GM10266 (cell line): ENCODE measurements at regions not wholly inside any gene's neighbourhood (a gene's known extent, or its start where the extent isn't known, plus 50 kb on each side); places are given as distances from the start of the nearest gene placed in this dataset.

Experiments used
- DNase-seq: peaks from one replicate; pipeline ENCODE4 v3.0.0; 2012; ENCODE audit errors: extremely low spot score
- TF ChIP-seq, protein P1 (sequence below): IDR thresholded peaks from 2 replicates; pipeline ENCODE4 v1.5.1; 2012; ENCODE audit warnings: mild to moderate bottlenecking, low read depth; ENCODE audit not compliant: control insufficient read depth, insufficient read depth; ENCODE audit errors: missing control alignments

DNA sequence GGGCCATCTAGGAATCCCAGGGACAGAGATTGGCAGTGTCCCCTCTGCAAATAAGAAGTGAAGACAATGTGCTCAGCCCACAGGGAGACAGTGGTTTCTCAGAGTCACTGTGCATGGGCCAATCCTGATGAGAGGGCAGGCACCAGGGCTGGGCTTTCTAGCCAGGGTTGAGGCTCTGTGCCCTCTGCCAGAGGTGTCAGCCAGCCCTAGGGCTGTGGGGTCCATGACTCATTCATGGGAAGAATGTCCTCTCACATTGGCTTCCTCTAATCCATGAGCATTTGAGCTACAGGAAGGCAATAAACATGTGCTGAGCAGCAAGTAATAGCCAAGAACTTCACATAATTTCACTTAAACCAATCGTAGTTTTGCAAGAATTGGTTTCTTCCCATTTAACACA is 482.0 kb upstream of the MGMT start:
- DNase-seq = no peak
- TF ChIP-seq, protein P1, sequence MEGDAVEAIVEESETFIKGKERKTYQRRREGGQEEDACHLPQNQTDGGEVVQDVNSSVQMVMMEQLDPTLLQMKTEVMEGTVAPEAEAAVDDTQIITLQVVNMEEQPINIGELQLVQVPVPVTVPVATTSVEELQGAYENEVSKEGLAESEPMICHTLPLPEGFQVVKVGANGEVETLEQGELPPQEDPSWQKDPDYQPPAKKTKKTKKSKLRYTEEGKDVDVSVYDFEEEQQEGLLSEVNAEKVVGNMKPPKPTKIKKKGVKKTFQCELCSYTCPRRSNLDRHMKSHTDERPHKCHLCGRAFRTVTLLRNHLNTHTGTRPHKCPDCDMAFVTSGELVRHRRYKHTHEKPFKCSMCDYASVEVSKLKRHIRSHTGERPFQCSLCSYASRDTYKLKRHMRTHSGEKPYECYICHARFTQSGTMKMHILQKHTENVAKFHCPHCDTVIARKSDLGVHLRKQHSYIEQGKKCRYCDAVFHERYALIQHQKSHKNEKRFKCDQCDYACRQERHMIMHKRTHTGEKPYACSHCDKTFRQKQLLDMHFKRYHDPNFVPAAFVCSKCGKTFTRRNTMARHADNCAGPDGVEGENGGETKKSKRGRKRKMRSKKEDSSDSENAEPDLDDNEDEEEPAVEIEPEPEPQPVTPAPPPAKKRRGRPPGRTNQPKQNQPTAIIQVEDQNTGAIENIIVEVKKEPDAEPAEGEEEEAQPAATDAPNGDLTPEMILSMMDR = no peak

- DNase-seq = no peak
- TF ChIP-seq, protein P1 = no peak
Measured at GRCh38 chr10:128990986-128991385, 476.1 kb upstream of the MGMT start.

DNA sequence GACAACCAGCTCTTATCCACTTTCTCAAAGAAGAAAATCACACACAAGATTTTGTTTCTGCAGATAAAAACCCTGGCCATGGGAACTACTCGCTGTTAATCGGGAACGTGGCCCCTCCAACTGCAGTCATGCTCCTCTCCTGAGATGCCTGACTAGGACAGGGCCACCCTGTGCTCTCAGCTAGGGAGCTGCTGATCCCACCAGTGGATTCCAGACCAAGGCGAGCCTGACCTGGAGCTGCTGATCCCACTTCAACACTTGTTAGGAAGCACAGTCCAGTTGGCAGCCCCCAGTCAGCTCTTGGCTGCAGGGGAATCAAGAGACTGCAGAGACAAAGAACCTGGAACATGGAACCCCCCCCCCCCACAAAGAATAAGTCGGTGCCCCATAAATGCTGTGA is 474.3 kb upstream of the MGMT start:
- DNase-seq = no peak
- TF ChIP-seq, protein P1 = no peak

- TF ChIP-seq, protein P1 = no peak
Measured at GRCh38 chr10:128993443-128993842, 473.6 kb upstream of the MGMT start.

DNA sequence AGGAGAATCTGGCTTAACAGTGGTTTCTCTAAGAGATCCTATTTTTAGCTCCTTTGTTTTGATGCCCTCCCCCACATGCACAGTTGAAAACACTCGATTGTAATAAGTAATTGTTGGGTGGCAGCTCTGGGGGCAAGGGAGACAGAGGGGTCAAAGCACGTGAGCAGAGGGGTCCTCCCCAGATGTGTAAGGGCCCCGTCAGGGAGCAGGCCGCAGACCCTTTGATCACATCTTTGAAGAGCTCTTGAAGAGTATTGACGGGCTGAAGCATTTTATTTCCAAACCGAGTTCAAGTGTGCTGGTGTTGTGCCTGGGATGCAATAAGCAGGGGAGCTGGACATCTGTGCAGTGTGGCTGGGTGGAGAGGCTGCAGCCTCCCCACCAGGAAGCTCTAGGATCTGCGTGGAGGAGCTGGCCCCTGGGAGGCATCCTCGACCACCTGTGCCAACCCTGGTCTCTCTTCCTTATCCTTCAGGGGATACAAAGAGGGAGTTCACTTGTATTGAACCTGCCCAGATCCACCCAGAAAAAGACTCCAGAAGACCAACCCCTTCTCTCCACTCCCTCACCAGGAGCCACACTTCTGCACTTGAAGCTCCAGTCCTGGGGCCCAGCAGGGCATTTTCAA is 473.0 kb upstream of the MGMT start:
- no peak for DNase-seq
- TF ChIP-seq, protein P1 = no peak

More at GRCh38 chr10:128993443-128993842, 473.6 kb upstream of the MGMT start:
- DNase-seq = no peak

GRCh38 chr10:128994598-128995143 is 472.4 kb upstream of the MGMT start:
- TF ChIP-seq, protein P1 = no peak
- DNase-seq = no peak

DNA sequence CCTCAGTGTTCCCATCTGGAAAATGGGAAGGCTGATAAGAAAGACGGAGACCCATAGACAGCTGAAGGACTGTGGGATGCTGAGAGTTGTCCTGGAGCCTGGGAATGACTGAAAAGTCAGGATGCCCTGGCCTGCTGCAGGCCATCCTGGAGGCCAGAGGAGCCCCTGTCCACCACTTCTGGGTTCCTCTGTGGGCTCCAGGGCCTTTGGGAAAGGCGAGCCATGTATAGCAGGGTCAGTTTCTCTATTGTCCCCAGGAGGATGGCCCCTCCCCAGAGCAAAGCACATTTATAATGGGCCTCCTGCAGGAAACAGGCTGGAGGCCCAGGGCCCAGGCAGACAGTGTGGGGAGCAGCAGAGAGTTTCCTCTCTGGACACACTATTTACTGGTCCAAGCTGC is 471.4 kb upstream of the MGMT start:
- no peak for DNase-seq
- TF ChIP-seq, protein P1 = no peak
